ENCODE measurements at regions not wholly inside any gene's neighbourhood (a gene's known extent, or its start where the extent isn't known, plus 50 kb on each side); places are given as distances from the start of the nearest gene placed in this dataset.

- Mint-ChIP-seq H3K36me3 (no peaks in the 10 kb centered on the region), H3K9me3 (peaks cover 0 to 5% (median 0%) of the 10 kb centered on the region in 7 donors), H3K27me3 (ENCODE audit: low read depth in 3 of 3) (peaks cover 1 to 4% (median 2%) of the 10 kb centered on the region in 3 donors), H3K4me3 (no peak overlapping the region), H3K4me1 (no peaks in the 10 kb centered on the region), H3K27ac (no peak overlapping the region)
- no peaks in the 10 kb centered on the region for H3K36me3 ChIP-seq (replicated peaks in 1 of 2; ENCODE audit: control insufficient read depth in 1 of 2, insufficient read depth in 2 of 2, low read length in 2 of 2)
- no peaks in the 10 kb centered on the region for H3K27me3 ChIP-seq (ENCODE audit: control insufficient read depth in 2 of 2, insufficient read depth in 2 of 2, low read length in 2 of 2)
- no peak for TF ChIP-seq CTCF (IDR thresholded peaks at IDR 0.05)
- H3K27ac ChIP-seq (ENCODE audit: low read depth in 1 of 2, low read length in 2 of 2), result no peak overlapping the region
- no peaks in the 10 kb centered on the region for H3K4me1 ChIP-seq (ENCODE audit: control insufficient read depth in 1 of 2, insufficient read depth in 2 of 2, low read length in 2 of 2)
- no peak overlapping the region for H3K4me2 ChIP-seq (replicated peaks; ENCODE audit: extremely low read depth, low read length, poor library complexity, severe bottlenecking)
- no peaks in the 10 kb centered on the region for H3K79me2 ChIP-seq (ENCODE audit: insufficient read depth, low read length)
- H3K4me3 ChIP-seq (replicated peaks in 1 of 3; ENCODE audit: low read depth in 2 of 3, low read length in 3 of 3), result no peak overlapping the region
- H2AFZ ChIP-seq (ENCODE audit: insufficient read depth, low read depth, low read length, poor library complexity, severe bottlenecking), result no peak overlapping the region
- intact Hi-C loops (cut with micrococcal nuclease), result no loop called here
- no peak overlapping the region for H3K9ac ChIP-seq (ENCODE audit: insufficient read depth, low read length, poor library complexity, severe bottlenecking)
- H4K20me1 ChIP-seq (ENCODE audit: insufficient read depth, low read length), result no peaks in the 10 kb centered on the region
- no peak for DNase-seq
- no CpG with 5 or more reads among the region's 6 CpGs for WGBS (ENCODE audit: insufficient coverage)
- no peaks in the 10 kb centered on the region for H3K9me3 ChIP-seq (replicated peaks in 1 of 2; ENCODE audit: control insufficient read depth in 1 of 2, insufficient read depth in 1 of 2, low read length in 2 of 2)
Observed at GRCh38 chr2:78940998-78941397, 84.5 kb upstream of the REG3G start.

- H3K27me3 Mint-ChIP-seq (ENCODE audit: low read depth in 3 of 3), result peaks cover 1 to 4% (median 2%) of the 10 kb centered on the region in 3 donors
- Histone ChIP-seq H3K4me2 (replicated peaks; ENCODE audit: extremely low read depth, low read length, poor library complexity, severe bottlenecking) (no peak overlapping the region), H3K9me3 (replicated peaks in 1 of 2; ENCODE audit: control insufficient read depth in 1 of 2, insufficient read depth in 1 of 2, low read length in 2 of 2) (no peaks in the 10 kb centered on the region), H3K9ac (ENCODE audit: insufficient read depth, low read length, poor library complexity, severe bottlenecking) (no peak overlapping the region), H3K4me1 (ENCODE audit: control insufficient read depth in 1 of 2, insufficient read depth in 2 of 2, low read length in 2 of 2) (no peaks in the 10 kb centered on the region), H3K4me3 (replicated peaks in 1 of 3; ENCODE audit: low read depth in 2 of 3, low read length in 3 of 3) (no peak overlapping the region), H3K79me2 (ENCODE audit: insufficient read depth, low read length) (no peaks in the 10 kb centered on the region), H4K20me1 (ENCODE audit: insufficient read depth, low read length) (no peaks in the 10 kb centered on the region), H2AFZ (ENCODE audit: insufficient read depth, low read depth, low read length, poor library complexity, severe bottlenecking) (no peak overlapping the region), H3K27ac (ENCODE audit: low read depth in 1 of 2, low read length in 2 of 2) (no peak overlapping the region), H3K27me3 (ENCODE audit: control insufficient read depth in 2 of 2, insufficient read depth in 2 of 2, low read length in 2 of 2) (no peaks in the 10 kb centered on the region), H3K36me3 (replicated peaks in 1 of 2; ENCODE audit: control insufficient read depth in 1 of 2, insufficient read depth in 2 of 2, low read length in 2 of 2) (no peaks in the 10 kb centered on the region)
- no peak overlapping the region for H3K4me3 Mint-ChIP-seq
- WGBS (ENCODE audit: insufficient coverage), result no CpG with 5 or more reads among the region's 2 CpGs
- DNase-seq, result no peak
- TF ChIP-seq CTCF (IDR thresholded peaks at IDR 0.05), result no peak
- no peaks in the 10 kb centered on the region for H3K4me1 Mint-ChIP-seq
- intact Hi-C loops (cut with micrococcal nuclease), result no loop called here
- H3K9me3 Mint-ChIP-seq, result peaks cover 0 to 8% (median 2%) of the 10 kb centered on the region in 7 donors
- H3K27ac Mint-ChIP-seq, result no peak overlapping the region
- H3K36me3 Mint-ChIP-seq, result no peaks in the 10 kb centered on the region
Observed at GRCh38 chr2:78941751-78942150, 83.8 kb upstream of the REG3G start.

All from CD14-positive monocyte (primary cell).